ENCODE measurements at regions not wholly inside any gene's neighbourhood (a gene's known extent, or its start where the extent isn't known, plus 50 kb on each side); places are given as distances from the start of the nearest gene placed in this dataset.

GRCh38 chr2:41970988-41971660 is 76.7 kb upstream of the PKDCC start:
- TF ChIP-seq CTCF (IDR thresholded peaks at IDR 0.05; ENCODE audit: insufficient read depth, low read depth, low read length) (no peak), EZH2 (IDR thresholded peaks at IDR 0.05; ENCODE audit: insufficient read depth, low read length) (no peak)

Measured in astrocyte (in vitro differentiated cells and primary cell).